Karpas-422 (cell line): ENCODE measurements at regions not wholly inside any gene's neighbourhood (a gene's known extent, or its start where the extent isn't known, plus 50 kb on each side); places are given as distances from the start of the nearest gene placed in this dataset.
"Not testable (repeated sequence)": the region's sequence is repeated elsewhere in the genome, so short reads cannot be mapped to it uniquely, and the experiment has no call there.

Experiments
- DNase-seq: peaks from one replicate; pipeline ENCODE4 v3.0.0-alpha.2; 2015
- H2AFZ ChIP-seq: fragments of 200-600 bp; sonication (generic); 2 replicates; pipeline ENCODE4 v1.6.1; 2014; ENCODE audit warnings: antibody characterized with exemption, low read length, mixed read lengths
- H3K27ac ChIP-seq: fragments of 200-600 bp; sonication (generic); 2 replicates; pipeline ENCODE4 v1.5.1; 2014; ENCODE audit warnings: mild to moderate bottlenecking, low read length, moderate library complexity
- H3K27me3 ChIP-seq: fragments of 200-600 bp; sonication (generic); 2 replicates; pipeline ENCODE4 v1.6.1; 2014; ENCODE audit warnings: low read length, mixed read lengths
- H3K36me3 ChIP-seq: fragments of 200-600 bp; sonication (generic); 2 replicates; pipeline ENCODE4 v1.6.1; 2014; ENCODE audit warnings: low read length, mixed read lengths; ENCODE audit not compliant: insufficient read depth
- H3K4me1 ChIP-seq: fragments of 200-600 bp; sonication (generic); 2 replicates; pipeline ENCODE4 v1.6.1; 2014; ENCODE audit warnings: mild to moderate bottlenecking, low read length, mixed read lengths
- H3K4me2 ChIP-seq: fragments of 200-600 bp; sonication (generic); 2 replicates; pipeline ENCODE4 v1.6.1; 2014; ENCODE audit warnings: low read length, low read depth, mild to moderate bottlenecking; ENCODE audit not compliant: poor library complexity, severe bottlenecking
- H3K4me3 ChIP-seq: fragments of 200-600 bp; sonication (generic); 2 replicates; pipeline ENCODE4 v1.5.1; 2014; ENCODE audit warnings: mild to moderate bottlenecking, antibody characterized with exemption, low read length, mixed read lengths
- H3K79me2 ChIP-seq: fragments of 200-600 bp; sonication (generic); 2 replicates; pipeline ENCODE4 v1.6.1; 2014; ENCODE audit warnings: mild to moderate bottlenecking, low read length, mixed read lengths
- H3K9ac ChIP-seq: fragments of 200-600 bp; sonication (generic); 2 replicates; pipeline ENCODE4 v1.6.0; 2014; ENCODE audit warnings: low read length
- H3K9me2 ChIP-seq: fragments of 200-600 bp; sonication (generic), shearing (Covaris generic); replicated peaks from 2 replicates; pipeline ENCODE4 v1.6.0; 2014; ENCODE audit warnings: mild to moderate bottlenecking, low read length, moderate library complexity; ENCODE audit not compliant: insufficient read depth
- H3K9me3 ChIP-seq: fragments of 300-700, 200-600 bp; sonication (generic); 2 replicates; pipeline ENCODE4 v1.6.1; 2014; ENCODE audit warnings: low read length, mixed read lengths
- H4K20me1 ChIP-seq: fragments of 200-600 bp; sonication (generic); 2 replicates; pipeline ENCODE4 v1.6.1; 2014; ENCODE audit warnings: mild to moderate bottlenecking, antibody characterized with exemption, low read length, low read depth; ENCODE audit not compliant: insufficient read depth

- H3K9me2 ChIP-seq, H3K4me1 ChIP-seq, H3K4me3 ChIP-seq: not testable (repeated sequence)
Observed at GRCh38 chr10:64702086-64702485, 1180.9 kb downstream of the REEP3 start.

DNA sequence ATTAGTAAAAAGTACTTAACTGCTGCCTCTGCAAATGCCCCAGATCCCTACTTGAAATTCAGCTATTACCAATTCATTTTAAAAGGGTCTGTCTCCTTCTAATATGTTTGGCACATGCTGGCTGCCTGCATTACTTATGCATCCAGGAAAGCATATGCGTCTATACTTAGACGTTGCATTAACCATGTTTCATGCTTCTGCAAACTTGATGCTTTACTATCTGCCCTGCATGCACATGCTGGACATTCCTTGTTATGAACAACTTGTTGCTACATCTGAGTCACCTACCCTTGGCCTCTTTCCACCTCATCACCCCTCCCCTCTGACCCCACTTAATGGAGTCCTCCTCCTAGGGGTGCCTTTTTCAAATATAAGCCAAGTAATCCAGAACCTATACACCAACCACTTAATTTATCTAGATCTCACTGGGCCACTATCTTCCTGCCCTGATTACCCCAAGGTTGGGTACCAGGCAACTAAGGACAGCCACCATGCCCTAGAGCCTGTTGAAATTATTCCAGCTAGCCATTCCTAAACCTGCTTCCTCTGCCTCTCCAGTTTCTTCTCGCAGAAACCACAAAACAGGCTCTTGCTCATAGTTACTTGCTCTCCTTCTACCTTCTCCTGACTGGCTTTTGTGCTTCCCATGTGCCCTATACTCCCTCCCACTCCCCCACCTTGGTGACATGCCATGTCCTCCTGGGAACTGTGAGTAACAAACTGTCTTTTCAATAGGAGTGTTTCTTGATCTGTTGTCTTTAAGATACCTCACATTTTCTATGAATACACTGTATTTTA lies 1187.9 kb downstream of the REEP3 start:
- no peaks in the 10 kb centered on the region for H4K20me1 ChIP-seq
- no peaks in the 10 kb centered on the region for H3K4me1 ChIP-seq
- no peaks in the 10 kb centered on the region for H3K27me3 ChIP-seq
- H3K9me2 ChIP-seq = no peaks in the 10 kb centered on the region
- no peaks in the 10 kb centered on the region for H3K79me2 ChIP-seq
- H3K4me3 ChIP-seq = no peak overlapping the region
- no peak overlapping the region for H3K4me2 ChIP-seq
- no peak overlapping the region for H3K27ac ChIP-seq
- peak; percentile 32 for DNase-seq
- no peaks in the 10 kb centered on the region for H3K9me3 ChIP-seq
- H3K36me3 ChIP-seq = no peaks in the 10 kb centered on the region
- H2AFZ ChIP-seq = no peak overlapping the region
- H3K9ac ChIP-seq = no peak overlapping the region

More at GRCh38 chr10:64702086-64702485, 1180.9 kb downstream of the REEP3 start:
- not testable (repeated sequence) for H3K27me3 ChIP-seq, H3K27ac ChIP-seq, H3K9ac ChIP-seq, H2AFZ ChIP-seq, H3K9me3 ChIP-seq, H4K20me1 ChIP-seq, H3K4me2 ChIP-seq, H3K79me2 ChIP-seq, H3K36me3 ChIP-seq
- DNase-seq = peak; percentile 19

- Histone ChIP-seq H3K27me3 (no peaks in the 10 kb centered on the region), H3K27ac (no peak overlapping the region), H3K36me3 (no peaks in the 10 kb centered on the region)
Observed at GRCh38 chr10:64726466-64726865, 1205.3 kb downstream of the REEP3 start.

DNA sequence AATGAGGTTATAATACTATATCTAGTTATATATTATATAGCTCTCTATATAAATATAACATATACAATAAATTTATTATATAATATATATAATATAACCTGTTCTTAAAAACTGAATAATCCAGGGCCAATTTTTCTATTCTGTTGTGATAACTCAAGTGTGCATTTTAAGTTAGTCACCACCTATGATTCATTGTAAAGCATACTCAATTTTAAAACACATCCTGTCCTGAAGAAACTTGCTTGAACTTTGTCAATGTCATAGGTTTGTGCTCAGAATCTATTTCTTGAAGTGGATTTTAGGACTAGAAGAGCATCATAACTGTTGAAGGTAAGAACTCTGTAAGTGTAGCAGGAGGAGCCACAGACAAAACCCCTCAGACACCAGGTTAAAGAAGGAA lies 1209.8 kb downstream of the REEP3 start:
- Histone ChIP-seq H3K36me3 (no peaks in the 10 kb centered on the region), H3K79me2 (no peaks in the 10 kb centered on the region), H3K4me3 (no peak overlapping the region), H3K4me1 (peaks cover 8% of the 10 kb centered on the region), H3K9ac (no peak overlapping the region), H3K27ac (no peak overlapping the region), H3K4me2 (no peak overlapping the region), H3K9me2 (no peaks in the 10 kb centered on the region), H4K20me1 (no peaks in the 10 kb centered on the region), H3K9me3 (peaks cover 9% of the 10 kb centered on the region; the same call in 1 of the 2 replicates), H2AFZ (no peak overlapping the region), H3K27me3 (no peaks in the 10 kb centered on the region)
- DNase-seq = no peak

More at GRCh38 chr10:64726466-64726865, 1205.3 kb downstream of the REEP3 start:
- Histone ChIP-seq H3K79me2 (no peaks in the 10 kb centered on the region), H3K4me3 (no peak overlapping the region), H3K9ac (no peak overlapping the region), H3K4me1 (no peaks in the 10 kb centered on the region), H3K9me3 (peaks cover 9% of the 10 kb centered on the region; the same call in 1 of the 2 replicates), H2AFZ (no peak overlapping the region), H4K20me1 (no peaks in the 10 kb centered on the region), H3K9me2 (no peaks in the 10 kb centered on the region), H3K4me2 (no peak overlapping the region)
- no peak for DNase-seq

DNA sequence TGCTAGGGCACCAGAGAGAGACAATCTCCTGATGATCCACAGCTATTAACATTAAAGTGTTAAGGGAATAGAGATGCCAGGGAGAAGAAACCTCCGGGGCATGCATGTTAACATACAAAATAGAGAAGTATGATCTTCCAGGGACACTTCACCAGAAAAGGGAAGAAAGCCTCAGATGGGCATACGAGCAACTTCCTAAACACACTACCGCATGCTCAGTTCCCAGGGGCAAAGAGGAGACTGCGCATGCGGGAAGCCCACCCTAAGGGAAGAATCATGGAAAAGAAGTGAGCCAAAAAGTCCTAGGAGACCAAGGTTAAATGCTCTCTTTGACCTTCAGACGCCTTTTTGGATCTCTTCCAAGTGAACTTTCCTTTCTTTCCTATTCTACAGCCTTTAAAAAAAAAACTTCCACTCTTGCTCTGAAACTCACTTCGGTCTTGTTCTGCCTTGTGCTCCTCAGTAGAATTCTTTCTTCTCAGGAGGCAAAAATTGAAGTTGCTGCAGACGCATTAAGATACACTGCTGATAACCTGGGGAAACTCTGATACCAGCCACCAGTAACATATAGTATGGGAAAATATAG lies 1211.3 kb downstream of the REEP3 start:
- H3K4me2 ChIP-seq = no peak overlapping the region
- H2AFZ ChIP-seq = 0 out of 2 replicates have a peak overlapping the region, but pooled peaks have one; percentile 12
- no peaks in the 10 kb centered on the region for H3K79me2 ChIP-seq
- H3K4me3 ChIP-seq = no peak overlapping the region
- H3K4me1 ChIP-seq = peaks cover 8% of the 10 kb centered on the region
- DNase-seq = peak; percentile 34
- H3K27ac ChIP-seq = no peak overlapping the region
- no peak overlapping the region for H3K9ac ChIP-seq
- H3K36me3 ChIP-seq = no peaks in the 10 kb centered on the region
- H3K9me2 ChIP-seq = no peaks in the 10 kb centered on the region
- peaks cover 16% of the 10 kb centered on the region for H3K9me3 ChIP-seq
- no peaks in the 10 kb centered on the region for H3K27me3 ChIP-seq
- no peaks in the 10 kb centered on the region for H4K20me1 ChIP-seq

DNA sequence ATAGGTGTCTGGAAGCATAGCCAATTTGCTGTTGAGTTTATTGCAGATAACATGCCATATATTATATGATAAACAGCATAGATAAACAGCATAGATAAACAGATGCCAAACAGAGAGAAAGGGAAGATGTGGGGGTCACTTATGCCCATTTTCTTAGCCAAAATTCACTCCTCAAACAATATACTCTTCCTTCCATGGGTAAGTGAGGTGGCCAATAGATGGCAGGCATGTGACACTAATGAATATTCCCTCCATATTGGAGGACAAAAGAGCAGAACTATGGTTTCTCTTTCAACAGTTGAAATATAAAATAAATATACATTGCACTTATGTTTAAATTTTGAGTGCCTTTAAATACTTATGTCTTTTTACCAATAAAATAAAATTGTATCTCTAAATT lies 1212.8 kb downstream of the REEP3 start:
- no peak overlapping the region for H3K4me3 ChIP-seq
- no peaks in the 10 kb centered on the region for H3K27me3 ChIP-seq
- no peaks in the 10 kb centered on the region for H3K36me3 ChIP-seq
- no peak overlapping the region for H3K9ac ChIP-seq
- no peaks in the 10 kb centered on the region for H4K20me1 ChIP-seq
- no peaks in the 10 kb centered on the region for H3K79me2 ChIP-seq
- no peak overlapping the region for H3K4me2 ChIP-seq
- H2AFZ ChIP-seq = peak overlapping the region; percentile 39; the same call in 1 of the 2 replicates
- DNase-seq = peak; percentile 85
- H3K4me1 ChIP-seq = peaks cover 8% of the 10 kb centered on the region
- H3K9me3 ChIP-seq = peaks cover 7% of the 10 kb centered on the region; the same call in 1 of the 2 replicates
- no peaks in the 10 kb centered on the region for H3K9me2 ChIP-seq
- H3K27ac ChIP-seq = 0 out of 2 replicates have a peak overlapping the region, but pooled peaks have one; percentile 34

DNA sequence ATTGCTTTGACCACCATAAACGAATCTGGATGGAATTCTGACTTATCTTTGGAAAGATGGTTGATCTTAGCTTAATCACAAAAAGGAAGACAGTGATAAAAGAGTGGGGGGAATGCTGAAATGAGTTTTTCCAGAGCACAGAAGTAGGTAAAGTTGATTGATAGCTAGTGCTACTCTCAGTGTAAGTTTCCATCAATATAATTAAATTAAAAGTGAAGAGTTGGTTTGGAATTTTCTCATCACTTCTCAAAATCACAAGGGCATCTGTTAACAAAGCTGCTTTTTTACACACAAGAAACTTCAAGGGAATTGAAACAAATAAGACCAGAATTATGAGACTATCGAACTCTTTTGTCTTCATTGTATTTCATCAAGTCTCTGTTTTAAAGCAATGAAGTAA lies 1217.3 kb downstream of the REEP3 start:
- H3K79me2 ChIP-seq = no peaks in the 10 kb centered on the region
- no peaks in the 10 kb centered on the region for H3K9me2 ChIP-seq

DNA sequence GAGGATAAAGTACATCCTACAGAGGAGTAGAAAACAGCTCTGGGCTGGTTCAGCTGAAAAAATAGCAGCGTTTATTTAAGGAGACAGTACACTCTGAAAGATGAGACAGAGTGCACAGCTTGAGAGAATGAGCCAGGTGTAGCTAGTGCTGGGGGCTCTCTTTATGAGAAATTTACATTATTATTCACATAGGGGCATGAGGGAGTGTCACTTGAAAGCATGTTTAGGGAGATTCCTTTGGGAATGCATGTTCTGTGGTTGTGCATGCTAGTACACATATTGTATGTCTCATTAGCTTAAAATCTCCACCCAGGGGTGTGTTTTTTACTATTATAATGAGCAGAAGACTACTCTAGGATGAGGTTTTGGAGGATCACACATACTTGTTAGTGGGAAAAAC lies 1224.4 kb downstream of the REEP3 start:
- Histone ChIP-seq H3K36me3 (no peaks in the 10 kb centered on the region), H3K79me2 (no peaks in the 10 kb centered on the region), H3K4me2 (no peak overlapping the region), H3K27ac (no peak overlapping the region), H3K9ac (no peak overlapping the region), H3K4me3 (no peak overlapping the region), H3K4me1 (no peaks in the 10 kb centered on the region), H3K27me3 (no peaks in the 10 kb centered on the region), H3K9me2 (no peaks in the 10 kb centered on the region), H2AFZ (no peak overlapping the region), H4K20me1 (no peaks in the 10 kb centered on the region), H3K9me3 (no peaks in the 10 kb centered on the region)
- DNase-seq = no peak

More for the DNA sequence above, 1217.3 kb downstream of the REEP3 start:
- no peaks in the 10 kb centered on the region for H3K27me3 ChIP-seq
- no peak for DNase-seq
- no peak overlapping the region for H3K4me2 ChIP-seq
- H3K36me3 ChIP-seq = no peaks in the 10 kb centered on the region
- H4K20me1 ChIP-seq = no peaks in the 10 kb centered on the region
- peaks cover 7% of the 10 kb centered on the region; the same call in 1 of the 2 replicates for H3K9me3 ChIP-seq
- no peak overlapping the region for H3K27ac ChIP-seq
- H3K4me3 ChIP-seq = no peak overlapping the region
- no peak overlapping the region for H2AFZ ChIP-seq
- peaks cover 8% of the 10 kb centered on the region for H3K4me1 ChIP-seq
- no peak overlapping the region for H3K9ac ChIP-seq
